GM18868 (cell line): ENCODE measurements at regions not wholly inside any gene's neighbourhood (a gene's known extent, or its start where the extent isn't known, plus 50 kb on each side); places are given as distances from the start of the nearest gene placed in this dataset.

ENCODE experiments used
- ATAC-seq: cut with Tn5 transposase; IDR thresholded peaks from one replicate; pipeline ENCODE4 v1.9.1; 2021; ENCODE audit warnings: mild to moderate bottlenecking, moderate library complexity; ENCODE audit not compliant: unreplicated experiment

DNA sequence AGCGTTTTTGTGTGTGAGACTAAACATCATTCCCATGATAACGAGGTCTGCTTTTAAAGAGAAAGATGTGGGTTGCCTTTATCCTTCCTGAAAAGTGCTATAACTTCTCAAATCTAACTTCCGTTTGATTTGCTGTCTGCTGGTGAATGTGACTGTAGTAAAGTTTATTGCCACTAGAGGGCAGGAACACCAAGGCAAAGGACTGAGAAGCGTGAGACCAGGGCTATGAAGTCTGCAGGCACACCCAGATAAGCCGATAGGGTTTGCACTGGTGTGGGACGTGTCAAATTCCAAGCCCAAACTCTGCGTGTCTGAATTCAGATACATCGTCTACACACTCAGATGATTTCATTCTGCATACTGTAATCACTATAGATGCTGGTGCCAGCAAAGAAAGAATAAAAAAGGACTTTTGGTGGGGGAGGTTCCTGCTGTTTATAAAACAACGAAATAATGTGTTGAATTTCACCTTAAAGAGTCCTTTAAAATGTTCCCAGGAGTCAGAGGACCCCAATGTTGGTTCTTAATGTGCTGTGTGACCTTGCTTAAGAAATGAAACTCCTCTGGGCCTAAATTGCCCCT is 87.2 kb downstream of the PTTG1 start:
- ATAC-seq = peak; percentile 65

- ATAC-seq = no peak
Observed at GRCh38 chr5:160511280-160511929, 89.8 kb downstream of the PTTG1 start.
